ENCODE measurements at regions not wholly inside any gene's neighbourhood (a gene's known extent, or its start where the extent isn't known, plus 50 kb on each side); places are given as distances from the start of the nearest gene placed in this dataset.

DNA sequence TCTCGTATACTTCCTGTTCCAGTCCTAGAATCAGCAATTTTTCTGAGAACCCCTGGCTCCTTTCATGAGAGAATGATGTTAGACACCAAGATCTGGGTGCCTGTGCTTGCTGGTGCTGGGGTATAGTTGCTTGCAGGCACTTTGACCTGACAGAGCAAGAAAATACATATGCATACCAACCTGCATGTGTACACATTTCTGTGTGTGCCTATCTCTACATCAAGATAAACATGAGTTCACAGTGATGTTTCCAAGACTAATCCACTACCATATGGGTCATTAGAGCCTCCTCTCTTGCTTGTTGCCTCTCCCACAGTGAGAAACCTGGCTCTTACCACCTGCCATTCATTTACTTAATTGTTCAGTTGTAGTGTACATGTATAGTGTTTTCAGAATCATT lies 229.1 kb upstream of the IGFBP3 start:
- TF ChIP-seq, protein P1, sequence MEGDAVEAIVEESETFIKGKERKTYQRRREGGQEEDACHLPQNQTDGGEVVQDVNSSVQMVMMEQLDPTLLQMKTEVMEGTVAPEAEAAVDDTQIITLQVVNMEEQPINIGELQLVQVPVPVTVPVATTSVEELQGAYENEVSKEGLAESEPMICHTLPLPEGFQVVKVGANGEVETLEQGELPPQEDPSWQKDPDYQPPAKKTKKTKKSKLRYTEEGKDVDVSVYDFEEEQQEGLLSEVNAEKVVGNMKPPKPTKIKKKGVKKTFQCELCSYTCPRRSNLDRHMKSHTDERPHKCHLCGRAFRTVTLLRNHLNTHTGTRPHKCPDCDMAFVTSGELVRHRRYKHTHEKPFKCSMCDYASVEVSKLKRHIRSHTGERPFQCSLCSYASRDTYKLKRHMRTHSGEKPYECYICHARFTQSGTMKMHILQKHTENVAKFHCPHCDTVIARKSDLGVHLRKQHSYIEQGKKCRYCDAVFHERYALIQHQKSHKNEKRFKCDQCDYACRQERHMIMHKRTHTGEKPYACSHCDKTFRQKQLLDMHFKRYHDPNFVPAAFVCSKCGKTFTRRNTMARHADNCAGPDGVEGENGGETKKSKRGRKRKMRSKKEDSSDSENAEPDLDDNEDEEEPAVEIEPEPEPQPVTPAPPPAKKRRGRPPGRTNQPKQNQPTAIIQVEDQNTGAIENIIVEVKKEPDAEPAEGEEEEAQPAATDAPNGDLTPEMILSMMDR (conservative IDR thresholded peaks at IDR 0.05; ENCODE audit: low read length): no peak
- TF ChIP-seq EZH2phosphoT487 (IDR thresholded peaks at IDR 0.05; ENCODE audit: borderline replicate concordance): no peak
